IPS DF 6.9 (cell line): ENCODE measurements at regions not wholly inside any gene's neighbourhood (a gene's known extent, or its start where the extent isn't known, plus 50 kb on each side); places are given as distances from the start of the nearest gene placed in this dataset.
"Not testable (repeated sequence)": the region's sequence is repeated elsewhere in the genome, so short reads cannot be mapped to it uniquely, and the experiment has no call there.

Source experiments
- DNase-seq: peaks from one replicate; pipeline ENCODE4 v3.0.0-alpha.2; 2013; ENCODE audit warnings: low read depth, low spot score
- H3K27ac ChIP-seq: one replicate; pipeline ENCODE4 v1.5.1; 2013; ENCODE audit warnings: low read length, control low read depth
- H3K27me3 ChIP-seq: 2 replicates; pipeline ENCODE4 v1.6.1; 2013; ENCODE audit warnings: mild to moderate bottlenecking, low read length; ENCODE audit not compliant: control insufficient read depth, insufficient read depth
- H3K36me3 ChIP-seq: 2 replicates; pipeline ENCODE4 v1.6.1; 2013; ENCODE audit warnings: low read length; ENCODE audit not compliant: control insufficient read depth, insufficient read depth
- H3K4me1 ChIP-seq: 2 replicates; pipeline ENCODE4 v1.6.1; 2013; ENCODE audit warnings: low read length; ENCODE audit not compliant: control insufficient read depth, insufficient read depth
- H3K4me3 ChIP-seq: 2 replicates; pipeline ENCODE4 v1.5.1; 2013; ENCODE audit warnings: mild to moderate bottlenecking, low read length
- H3K9me3 ChIP-seq: 2 replicates; pipeline ENCODE4 v1.6.1; 2013; ENCODE audit warnings: low read length, inconsistent platforms; ENCODE audit not compliant: control insufficient read depth, insufficient read depth
- WGBS: extraction: QIAGEN DNeasy Blood & Tissue Kit; methylation state at CpG from one replicate; pipeline ENCODE4 v1.1.7; 2013; ENCODE audit warnings: mixed read lengths, missing lambda C conversion rate; ENCODE audit not compliant: insufficient read length, insufficient coverage; 5-methylcytosine and 5-hydroxymethylcytosine counted together

GRCh38 chr4:114034189-114034588 lies 54.7 kb upstream of the ARSJ start:
- Histone ChIP-seq H3K27me3 (no peaks in the 10 kb centered on the region; the same call in 1 of the 2 replicates), H3K4me3 (no peak overlapping the region), H3K27ac (no peak overlapping the region), H3K4me1 (no peaks in the 10 kb centered on the region), H3K36me3 (no peaks in the 10 kb centered on the region), H3K9me3 (no peaks in the 10 kb centered on the region)
- DNase-seq, result no peak

DNA sequence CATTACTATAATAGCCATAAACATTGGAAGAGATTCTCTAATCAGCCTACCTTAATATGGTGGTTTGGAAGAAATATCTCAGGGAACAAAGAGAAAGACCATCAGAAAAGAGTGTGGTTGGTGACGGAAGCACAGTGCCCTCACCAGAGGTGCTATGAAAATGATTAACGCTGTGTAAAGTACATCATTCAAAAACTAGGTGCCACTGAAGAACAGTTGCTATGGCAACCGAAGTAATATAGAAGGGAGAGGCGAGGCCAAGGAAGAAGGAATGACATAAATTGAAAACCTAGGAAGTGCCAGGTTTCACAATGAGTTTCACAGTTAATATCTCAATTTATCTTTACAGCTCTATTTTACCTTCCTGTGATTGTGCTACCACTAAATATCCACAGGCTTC lies 57.0 kb upstream of the ARSJ start:
- no peak for DNase-seq
- Histone ChIP-seq H3K27ac (no peak overlapping the region), H3K27me3 (no peaks in the 10 kb centered on the region; the same call in 1 of the 2 replicates), H3K4me1 (no peaks in the 10 kb centered on the region), H3K4me3 (no peak overlapping the region), H3K9me3 (no peaks in the 10 kb centered on the region), H3K36me3 (no peaks in the 10 kb centered on the region)
- no CpG with 5 or more reads among the region's 4 CpGs for WGBS

DNA sequence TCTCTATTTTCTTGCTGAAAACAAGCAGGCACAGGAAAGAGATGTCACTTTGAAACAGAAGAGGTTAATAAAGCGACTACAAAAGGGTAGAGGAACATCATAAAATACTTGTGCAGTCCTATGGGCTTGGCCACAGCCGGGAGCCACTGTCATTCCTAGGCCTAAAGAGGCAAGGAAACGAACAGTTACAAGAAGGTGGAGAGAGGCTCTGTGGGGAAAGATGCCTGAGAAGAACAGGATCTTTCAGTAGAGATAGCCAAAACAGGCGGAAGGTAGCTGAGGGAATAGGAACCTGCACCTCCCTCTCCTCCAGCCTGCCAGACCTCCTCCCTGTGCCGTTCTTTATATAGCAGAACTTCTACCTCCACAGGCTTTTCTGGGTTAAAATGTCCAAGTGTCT lies 57.4 kb upstream of the ARSJ start:
- no CpG with 5 or more reads among the region's 5 CpGs for WGBS
- H3K27me3 ChIP-seq, result no peaks in the 10 kb centered on the region; the same call in 1 of the 2 replicates
- no peaks in the 10 kb centered on the region for H3K36me3 ChIP-seq
- H3K4me3 ChIP-seq, result no peak overlapping the region
- no peak overlapping the region for H3K27ac ChIP-seq
- H3K4me1 ChIP-seq, result no peaks in the 10 kb centered on the region
- H3K9me3 ChIP-seq, result no peaks in the 10 kb centered on the region
- DNase-seq, result no peak

DNA sequence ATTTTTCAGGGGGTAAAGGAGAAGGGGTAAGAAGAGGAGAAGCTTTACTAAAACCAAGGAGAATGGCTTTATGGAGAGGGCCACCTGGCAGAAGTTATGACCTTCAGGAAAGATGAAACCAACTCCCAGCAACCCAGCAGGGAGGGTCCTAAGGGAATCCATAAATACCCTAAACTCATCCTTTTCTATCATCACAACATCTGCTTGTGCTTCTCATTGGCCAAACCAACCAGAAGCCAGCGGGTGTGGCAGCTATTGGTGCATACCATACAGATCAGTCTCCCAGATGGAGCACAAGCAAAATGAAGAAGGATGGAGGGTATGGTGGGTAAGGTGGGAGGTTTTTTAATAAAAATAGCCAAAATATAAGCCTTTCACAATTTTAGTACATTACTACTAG lies 58.5 kb upstream of the ARSJ start:
- DNase-seq, result no peak
- Histone ChIP-seq H3K4me3 (no peak overlapping the region), H3K36me3 (no peaks in the 10 kb centered on the region), H3K27me3 (no peaks in the 10 kb centered on the region; the same call in 1 of the 2 replicates), H3K9me3 (no peaks in the 10 kb centered on the region), H3K4me1 (no peaks in the 10 kb centered on the region), H3K27ac (no peak overlapping the region)
- WGBS, result no CpG with 5 or more reads among the region's 1 CpG

GRCh38 chr4:114038762-114039387 lies 59.4 kb upstream of the ARSJ start:
- no CpG with 5 or more reads among the region's 2 CpGs for WGBS
- Histone ChIP-seq H3K36me3 (no peaks in the 10 kb centered on the region), H3K27ac (no peak overlapping the region), H3K27me3 (no peaks in the 10 kb centered on the region; the same call in 1 of the 2 replicates), H3K4me3 (no peak overlapping the region), H3K4me1 (no peaks in the 10 kb centered on the region), H3K9me3 (no peaks in the 10 kb centered on the region)
- no peak for DNase-seq

DNA sequence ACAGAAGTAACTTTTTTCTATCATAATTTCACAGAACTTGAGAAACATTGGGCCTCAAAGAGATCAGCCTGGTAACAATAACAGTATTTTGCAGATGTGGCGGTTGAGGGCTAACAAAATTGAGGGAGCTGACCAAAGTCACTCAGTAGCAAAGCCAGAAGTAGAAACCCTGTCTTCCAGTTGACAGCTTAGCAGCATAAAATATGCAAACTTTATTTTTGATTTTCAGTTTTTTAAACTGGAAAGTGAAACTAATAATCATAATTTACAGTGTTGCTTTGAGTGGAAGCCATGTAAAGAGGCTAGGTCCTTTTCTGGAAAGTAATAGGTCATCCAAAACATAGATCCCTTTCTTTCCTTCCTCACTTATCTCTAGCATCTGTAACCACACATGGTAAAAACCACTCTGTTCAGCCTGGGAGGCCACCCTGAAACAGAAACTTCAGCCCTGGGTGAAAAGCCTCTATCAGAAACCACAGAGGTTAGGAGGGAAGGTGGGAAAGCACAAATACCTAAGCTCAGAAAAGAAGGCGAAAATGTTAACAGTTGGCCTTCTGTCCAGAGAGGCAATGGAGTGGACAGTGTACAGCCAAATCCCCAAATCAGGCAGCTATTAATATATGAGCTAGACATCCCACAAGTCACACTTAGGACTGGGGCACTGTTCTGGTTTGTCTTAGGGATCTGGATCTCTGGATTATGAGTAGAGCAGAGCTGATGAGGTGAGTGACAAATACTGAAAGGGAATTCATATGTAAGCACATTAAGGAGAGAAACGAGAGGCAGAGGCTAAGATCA lies 61.1 kb upstream of the ARSJ start:
- no peak overlapping the region for H3K27ac ChIP-seq
- H3K36me3 ChIP-seq, result no peaks in the 10 kb centered on the region
- no peak overlapping the region for H3K4me3 ChIP-seq
- no peak for DNase-seq
- no peaks in the 10 kb centered on the region; the same call in 1 of the 2 replicates for H3K27me3 ChIP-seq
- no peaks in the 10 kb centered on the region for H3K9me3 ChIP-seq
- no peaks in the 10 kb centered on the region for H3K4me1 ChIP-seq
- WGBS, result no CpG with 5 or more reads among the region's 3 CpGs

- no CpG with 5 or more reads among the region's 2 CpGs for WGBS
- Histone ChIP-seq H3K27me3 (no peaks in the 10 kb centered on the region; the same call in 1 of the 2 replicates), H3K4me3 (no peak overlapping the region), H3K4me1 (no peaks in the 10 kb centered on the region), H3K27ac (no peak overlapping the region), H3K9me3 (no peaks in the 10 kb centered on the region), H3K36me3 (no peaks in the 10 kb centered on the region)
- no peak for DNase-seq
These were observed 61.6 kb upstream of the ARSJ start for GRCh38 chr4:114041117-114041475.

GRCh38 chr4:114043116-114043515 lies 63.7 kb upstream of the ARSJ start:
- Histone ChIP-seq H3K27me3 (no peaks in the 10 kb centered on the region), H3K36me3 (no peaks in the 10 kb centered on the region), H3K9me3 (no peaks in the 10 kb centered on the region), H3K4me1 (no peaks in the 10 kb centered on the region), H3K27ac (no peak overlapping the region), H3K4me3 (no peak overlapping the region)
- DNase-seq, result no peak

DNA sequence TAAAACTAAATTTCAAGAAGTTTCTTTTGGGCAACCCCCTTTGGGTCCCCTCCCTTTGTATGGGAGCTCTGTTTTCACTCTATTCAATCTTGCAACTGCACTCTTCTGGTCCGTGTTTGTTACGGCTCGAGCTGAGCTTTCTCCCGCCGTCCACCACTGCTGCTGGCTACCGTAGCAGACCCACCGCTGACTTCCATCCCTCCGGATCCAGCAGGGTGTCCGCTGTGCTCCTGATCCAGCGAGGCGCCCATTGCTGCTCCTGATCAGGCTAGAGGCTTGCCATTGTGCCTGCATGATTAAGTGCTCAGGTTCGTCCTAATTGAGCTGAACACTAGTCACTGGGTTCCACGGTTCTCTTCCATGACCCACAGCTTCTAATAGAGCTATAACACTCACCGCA lies 64.9 kb upstream of the ARSJ start:
- H3K36me3 ChIP-seq, H3K4me3 ChIP-seq, DNase-seq, H3K9me3 ChIP-seq, H3K4me1 ChIP-seq, H3K27me3 ChIP-seq, H3K27ac ChIP-seq: not testable (repeated sequence)
- no CpG with 5 or more reads among the region's 14 CpGs for WGBS

- H3K4me1 ChIP-seq, result no peaks in the 10 kb centered on the region
- no CpG with 5 or more reads among the region's 3 CpGs for WGBS
- no peaks in the 10 kb centered on the region for H3K27me3 ChIP-seq
- H3K4me3 ChIP-seq, result no peak overlapping the region
- H3K36me3 ChIP-seq, result no peaks in the 10 kb centered on the region
- DNase-seq, result no peak
- no peaks in the 10 kb centered on the region for H3K9me3 ChIP-seq
- H3K27ac ChIP-seq, result no peak overlapping the region
These were observed 66.9 kb upstream of the ARSJ start for GRCh38 chr4:114046331-114046730.

DNA sequence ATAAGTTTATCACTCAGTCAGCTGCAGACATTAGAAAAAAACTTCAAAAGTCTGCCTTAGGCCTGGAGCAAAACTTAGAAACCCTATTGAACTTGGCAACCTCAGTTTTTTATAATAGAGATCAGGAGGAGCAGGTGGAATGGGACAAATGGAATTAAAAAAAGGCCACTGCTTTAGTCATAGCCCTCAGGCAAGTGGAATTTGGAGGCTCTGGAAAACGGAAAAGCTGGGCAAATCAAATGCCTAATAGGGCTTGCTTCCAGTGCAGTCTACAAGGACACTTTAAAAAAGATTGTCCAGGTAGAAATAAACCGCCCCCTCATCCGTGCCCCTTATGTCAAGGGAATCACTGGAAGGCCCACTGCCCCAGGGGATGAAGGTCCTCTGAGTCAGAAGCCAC lies 68.7 kb upstream of the ARSJ start:
- DNase-seq, H3K9me3 ChIP-seq, H3K27me3 ChIP-seq, H3K36me3 ChIP-seq, H3K4me3 ChIP-seq, H3K4me1 ChIP-seq, H3K27ac ChIP-seq: not testable (repeated sequence)
- no CpG with 5 or more reads among the region's 3 CpGs for WGBS
